ENCODE measurements at regions not wholly inside any gene's neighbourhood (a gene's known extent, or its start where the extent isn't known, plus 50 kb on each side); places are given as distances from the start of the nearest gene placed in this dataset.

DNA sequence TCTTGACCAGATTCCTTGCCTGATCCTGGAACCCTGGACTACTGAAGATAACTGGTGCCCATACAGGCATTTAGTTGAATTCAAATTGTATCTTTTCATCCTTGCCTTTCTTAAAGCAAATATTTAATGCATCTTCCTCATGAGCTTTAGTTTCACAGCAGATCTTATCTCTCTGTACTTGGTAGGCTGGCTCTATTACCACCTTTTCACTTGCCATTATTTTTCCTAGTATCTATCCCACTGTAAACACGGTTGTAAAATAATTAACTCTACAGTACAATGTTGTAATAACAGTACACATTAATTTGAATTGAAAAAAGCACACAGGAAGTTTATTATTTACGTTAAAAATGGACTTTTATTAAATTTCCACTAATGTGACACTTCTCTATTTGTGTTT is 1286.9 kb downstream of the GRIK2 start:
- H3K4me1 ChIP-seq: no peaks in the 10 kb centered on the region
- no peaks in the 10 kb centered on the region for H3K27me3 ChIP-seq (ENCODE audit: low read depth)
- DNase-seq: no peak
- H3K36me3 ChIP-seq: no peaks in the 10 kb centered on the region
- no peak overlapping the region for H3K27ac ChIP-seq (replicated peaks)
- no peak overlapping the region for H3K4me3 ChIP-seq
- H3K9me3 ChIP-seq (replicated peaks): no peaks in the 10 kb centered on the region
- intact Hi-C loops (cut with micrococcal nuclease): no loop called here
- TF ChIP-seq, protein P1, sequence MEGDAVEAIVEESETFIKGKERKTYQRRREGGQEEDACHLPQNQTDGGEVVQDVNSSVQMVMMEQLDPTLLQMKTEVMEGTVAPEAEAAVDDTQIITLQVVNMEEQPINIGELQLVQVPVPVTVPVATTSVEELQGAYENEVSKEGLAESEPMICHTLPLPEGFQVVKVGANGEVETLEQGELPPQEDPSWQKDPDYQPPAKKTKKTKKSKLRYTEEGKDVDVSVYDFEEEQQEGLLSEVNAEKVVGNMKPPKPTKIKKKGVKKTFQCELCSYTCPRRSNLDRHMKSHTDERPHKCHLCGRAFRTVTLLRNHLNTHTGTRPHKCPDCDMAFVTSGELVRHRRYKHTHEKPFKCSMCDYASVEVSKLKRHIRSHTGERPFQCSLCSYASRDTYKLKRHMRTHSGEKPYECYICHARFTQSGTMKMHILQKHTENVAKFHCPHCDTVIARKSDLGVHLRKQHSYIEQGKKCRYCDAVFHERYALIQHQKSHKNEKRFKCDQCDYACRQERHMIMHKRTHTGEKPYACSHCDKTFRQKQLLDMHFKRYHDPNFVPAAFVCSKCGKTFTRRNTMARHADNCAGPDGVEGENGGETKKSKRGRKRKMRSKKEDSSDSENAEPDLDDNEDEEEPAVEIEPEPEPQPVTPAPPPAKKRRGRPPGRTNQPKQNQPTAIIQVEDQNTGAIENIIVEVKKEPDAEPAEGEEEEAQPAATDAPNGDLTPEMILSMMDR (IDR thresholded peaks at IDR 0.05; ENCODE audit: borderline replicate concordance): no peak

DNA sequence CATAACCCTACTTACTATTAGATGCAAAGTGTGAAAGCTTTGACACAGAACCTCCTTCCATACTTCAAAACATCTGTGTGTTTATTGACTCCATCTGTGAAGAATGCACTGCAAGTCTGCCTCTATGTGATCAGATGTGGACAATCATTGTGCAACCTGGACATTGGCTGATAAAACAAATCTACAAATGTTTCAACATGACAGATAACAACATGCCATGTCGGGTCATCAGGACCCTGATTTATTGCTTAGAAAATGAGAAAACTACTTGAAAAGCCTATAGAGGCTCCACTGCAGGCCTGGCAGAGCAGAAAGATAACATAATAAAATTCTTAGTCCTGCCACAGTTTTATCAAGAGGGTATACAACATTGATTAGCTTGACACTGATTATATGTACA is 1286.4 kb downstream of the GRIK2 start:
- TF ChIP-seq, protein P1 (IDR thresholded peaks at IDR 0.05; ENCODE audit: borderline replicate concordance): no peak
- H3K4me3 ChIP-seq: no peak overlapping the region
- intact Hi-C loops (cut with micrococcal nuclease): no loop called here
- no peak for DNase-seq
- no peaks in the 10 kb centered on the region for H3K27me3 ChIP-seq (ENCODE audit: low read depth)
- no peaks in the 10 kb centered on the region for H3K36me3 ChIP-seq
- H3K4me1 ChIP-seq: no peaks in the 10 kb centered on the region
- no peak overlapping the region for H3K27ac ChIP-seq (replicated peaks)
- H3K9me3 ChIP-seq (replicated peaks): no peaks in the 10 kb centered on the region

DNA sequence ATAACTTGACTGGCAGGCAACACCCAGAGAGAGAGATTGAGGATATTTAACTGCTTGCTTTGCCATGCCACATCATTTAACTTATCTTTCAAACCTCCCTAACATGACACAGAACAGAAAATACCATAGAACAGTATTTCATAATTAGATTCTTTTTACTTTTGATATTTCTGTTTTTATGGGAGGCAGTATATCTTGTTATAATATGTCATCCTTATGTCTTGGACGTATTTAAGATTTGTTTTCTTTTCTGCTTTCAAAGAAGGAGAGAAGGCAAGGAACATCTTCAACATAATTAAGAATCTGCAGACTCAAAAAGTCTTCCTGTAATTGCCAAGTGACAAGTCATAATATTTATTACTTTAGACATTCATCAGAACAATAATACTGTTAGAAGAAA is 1283.7 kb downstream of the GRIK2 start:
- H3K4me3 ChIP-seq: no peak overlapping the region
- H3K27ac ChIP-seq (replicated peaks): no peak overlapping the region
- H3K36me3 ChIP-seq: no peaks in the 10 kb centered on the region
- H3K4me1 ChIP-seq: no peaks in the 10 kb centered on the region
- H3K27me3 ChIP-seq (ENCODE audit: low read depth): no peaks in the 10 kb centered on the region
- no peak for DNase-seq
- intact Hi-C loops (cut with micrococcal nuclease): no loop called here
- TF ChIP-seq, protein P1 (IDR thresholded peaks at IDR 0.05; ENCODE audit: borderline replicate concordance): no peak
- H3K9me3 ChIP-seq (replicated peaks): no peaks in the 10 kb centered on the region

DNA sequence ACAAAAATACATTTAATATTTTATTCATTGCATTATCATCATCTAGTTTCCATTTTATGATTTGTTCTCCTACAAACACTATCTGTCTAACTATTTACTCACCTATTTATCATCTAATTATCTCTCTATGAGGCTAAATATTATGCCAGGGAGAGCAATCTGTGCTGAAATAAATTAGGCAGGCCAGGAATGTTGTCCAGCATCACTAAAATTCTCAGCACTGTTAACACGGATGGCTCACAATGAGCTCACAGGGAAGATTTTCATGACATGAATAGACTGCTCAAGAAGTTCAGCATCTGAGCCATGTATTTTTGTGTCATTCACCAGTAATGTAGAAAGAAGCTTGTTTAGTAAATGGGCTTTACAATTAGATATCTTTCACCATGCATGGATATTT is 1277.2 kb downstream of the GRIK2 start:
- H3K27me3 ChIP-seq (ENCODE audit: low read depth): no peaks in the 10 kb centered on the region
- DNase-seq: no peak
- H3K9me3 ChIP-seq (replicated peaks): no peaks in the 10 kb centered on the region
- H3K4me3 ChIP-seq: no peak overlapping the region
- TF ChIP-seq, protein P1 (IDR thresholded peaks at IDR 0.05; ENCODE audit: borderline replicate concordance): no peak
- H3K36me3 ChIP-seq: no peaks in the 10 kb centered on the region
- intact Hi-C loops (cut with micrococcal nuclease): no loop called here
- H3K4me1 ChIP-seq: no peaks in the 10 kb centered on the region
- H3K27ac ChIP-seq (replicated peaks): no peak overlapping the region

DNA sequence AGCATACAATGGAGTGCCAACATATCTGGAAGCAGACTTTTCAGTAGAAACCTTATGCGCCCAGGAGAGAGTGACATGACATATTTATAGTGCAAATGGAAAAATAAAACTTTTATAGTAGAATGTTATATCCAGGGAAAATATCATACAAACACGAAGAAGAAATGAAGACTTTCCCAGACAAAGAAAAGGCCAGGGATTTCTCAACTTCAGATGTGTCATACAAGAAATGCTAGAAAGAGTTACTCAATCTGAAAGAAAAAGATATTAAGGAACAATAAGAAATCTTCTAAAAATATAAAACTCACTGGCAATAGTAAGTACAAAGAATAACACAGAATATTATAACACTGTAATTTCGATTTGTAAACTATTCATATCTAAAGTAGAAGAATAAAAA is 1269.3 kb downstream of the GRIK2 start:
- TF ChIP-seq, protein P1 (IDR thresholded peaks at IDR 0.05; ENCODE audit: borderline replicate concordance): no peak

DNA sequence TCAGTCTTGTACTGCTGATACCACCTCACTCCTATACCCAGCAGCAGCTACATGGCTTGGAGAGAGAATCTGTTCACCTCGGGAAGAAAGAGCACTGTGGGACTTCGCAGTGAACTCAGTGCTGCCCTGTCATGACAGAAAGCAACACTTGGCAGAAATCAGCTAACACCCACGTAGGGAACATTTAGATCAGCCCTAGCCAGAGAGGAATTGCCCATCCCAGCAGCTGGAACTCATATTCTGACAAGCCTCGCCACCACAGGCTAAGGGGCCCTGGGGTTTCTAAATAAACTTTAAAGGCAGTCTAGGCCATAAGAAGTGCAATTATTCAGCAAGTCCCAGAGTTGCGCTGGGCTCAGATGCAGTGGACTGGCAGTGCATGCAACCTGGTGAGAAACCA is 1266.8 kb downstream of the GRIK2 start:
- Histone ChIP-seq H3K4me1 (no peaks in the 10 kb centered on the region), H3K27ac (replicated peaks) (no peak overlapping the region), H3K9me3 (replicated peaks) (peaks cover 18% of the 10 kb centered on the region), H3K4me3 (no peak overlapping the region), H3K27me3 (ENCODE audit: low read depth) (no peaks in the 10 kb centered on the region), H3K36me3 (no peaks in the 10 kb centered on the region)
- TF ChIP-seq, protein P1 (IDR thresholded peaks at IDR 0.05; ENCODE audit: borderline replicate concordance): no peak
- intact Hi-C loops (cut with micrococcal nuclease): no loop called here
- no peak for DNase-seq

More for the DNA sequence above, 1269.3 kb downstream of the GRIK2 start:
- intact Hi-C loops (cut with micrococcal nuclease): no loop called here
- H3K36me3 ChIP-seq: no peaks in the 10 kb centered on the region
- peaks cover 5% of the 10 kb centered on the region for H3K9me3 ChIP-seq (replicated peaks)
- H3K27me3 ChIP-seq (ENCODE audit: low read depth): no peaks in the 10 kb centered on the region
- DNase-seq: no peak
- no peaks in the 10 kb centered on the region for H3K4me1 ChIP-seq
- H3K27ac ChIP-seq (replicated peaks): no peak overlapping the region
- H3K4me3 ChIP-seq: no peak overlapping the region

Data from left ventricle myocardium inferior (tissue), 1 donor.